ENCODE measurements at regions not wholly inside any gene's neighbourhood (a gene's known extent, or its start where the extent isn't known, plus 50 kb on each side); places are given as distances from the start of the nearest gene placed in this dataset.

DNA sequence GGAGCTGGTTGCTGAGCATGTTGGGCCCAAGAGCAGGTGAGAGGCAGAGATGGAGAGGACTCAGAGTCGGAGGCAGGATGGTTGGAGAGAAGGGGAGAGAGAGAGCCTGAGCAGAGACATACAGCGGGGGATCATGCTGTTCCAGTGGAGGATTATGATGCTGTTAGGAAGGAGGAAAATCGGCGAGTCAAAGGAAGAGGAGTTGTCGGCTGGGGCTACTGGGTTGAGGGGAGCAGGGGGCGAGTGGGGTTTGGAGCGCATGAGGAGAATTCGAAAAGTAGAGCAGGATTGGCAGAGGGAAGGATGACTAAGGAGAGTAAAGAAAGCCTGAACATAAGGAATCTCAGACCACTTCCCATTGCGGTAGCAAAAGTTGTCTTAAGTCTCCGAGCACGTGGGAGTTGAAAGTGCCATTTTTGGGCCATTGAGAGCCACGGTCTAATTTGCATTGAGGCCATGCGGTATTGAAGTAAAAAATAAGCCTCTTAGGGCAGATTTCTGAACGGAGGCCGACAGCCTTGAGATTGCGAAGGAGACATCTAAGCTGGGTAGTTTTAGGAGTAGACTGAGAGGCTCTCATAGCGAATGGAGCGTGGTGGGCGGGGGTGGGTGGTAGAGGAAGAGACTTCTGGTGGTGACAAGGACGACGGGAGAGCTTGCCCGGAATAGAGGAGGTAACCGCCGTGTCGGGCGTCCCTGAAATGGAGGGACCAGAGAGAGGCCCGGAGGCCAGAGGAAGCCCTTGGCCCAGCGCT is 140.4 kb upstream of the ETV3 start:
- TF ChIP-seq, protein P1, sequence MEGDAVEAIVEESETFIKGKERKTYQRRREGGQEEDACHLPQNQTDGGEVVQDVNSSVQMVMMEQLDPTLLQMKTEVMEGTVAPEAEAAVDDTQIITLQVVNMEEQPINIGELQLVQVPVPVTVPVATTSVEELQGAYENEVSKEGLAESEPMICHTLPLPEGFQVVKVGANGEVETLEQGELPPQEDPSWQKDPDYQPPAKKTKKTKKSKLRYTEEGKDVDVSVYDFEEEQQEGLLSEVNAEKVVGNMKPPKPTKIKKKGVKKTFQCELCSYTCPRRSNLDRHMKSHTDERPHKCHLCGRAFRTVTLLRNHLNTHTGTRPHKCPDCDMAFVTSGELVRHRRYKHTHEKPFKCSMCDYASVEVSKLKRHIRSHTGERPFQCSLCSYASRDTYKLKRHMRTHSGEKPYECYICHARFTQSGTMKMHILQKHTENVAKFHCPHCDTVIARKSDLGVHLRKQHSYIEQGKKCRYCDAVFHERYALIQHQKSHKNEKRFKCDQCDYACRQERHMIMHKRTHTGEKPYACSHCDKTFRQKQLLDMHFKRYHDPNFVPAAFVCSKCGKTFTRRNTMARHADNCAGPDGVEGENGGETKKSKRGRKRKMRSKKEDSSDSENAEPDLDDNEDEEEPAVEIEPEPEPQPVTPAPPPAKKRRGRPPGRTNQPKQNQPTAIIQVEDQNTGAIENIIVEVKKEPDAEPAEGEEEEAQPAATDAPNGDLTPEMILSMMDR (IDR thresholded peaks at IDR 0.05; ENCODE audit: low read depth, low read length) = no peak
- TF ChIP-seq POLR2A (IDR thresholded peaks at IDR 0.05; ENCODE audit: extremely low read depth, insufficient read length) (no peak), MYC (IDR thresholded peaks at IDR 0.05; ENCODE audit: low read depth, low read length) (no peak)
- TF ChIP-seq, protein P2, sequence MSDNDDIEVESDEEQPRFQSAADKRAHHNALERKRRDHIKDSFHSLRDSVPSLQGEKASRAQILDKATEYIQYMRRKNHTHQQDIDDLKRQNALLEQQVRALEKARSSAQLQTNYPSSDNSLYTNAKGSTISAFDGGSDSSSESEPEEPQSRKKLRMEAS (IDR thresholded peaks at IDR 0.05; ENCODE audit: low read depth, low read length) = no peak

Data from NB4 (cell line).